GM23248 (cell line): ENCODE measurements at regions not wholly inside any gene's neighbourhood (a gene's known extent, or its start where the extent isn't known, plus 50 kb on each side); places are given as distances from the start of the nearest gene placed in this dataset.
"Not testable (repeated sequence)": the region's sequence is repeated elsewhere in the genome, so short reads cannot be mapped to it uniquely, and the experiment has no call there.

Experiments
- DNase-seq: peaks from one replicate; pipeline ENCODE4 v3.0.0-alpha.2; 2015
- H2AFZ ChIP-seq: fragments of 200-600 bp; sonication (generic); 2 replicates; pipeline ENCODE4 v1.6.1; 2016; ENCODE audit warnings: antibody characterized with exemption
- H3F3A ChIP-seq: fragments of 200-600 bp; sonication (generic); 2 replicates; pipeline ENCODE4 v1.6.1; 2016; ENCODE audit warnings: mild to moderate bottlenecking, antibody characterized with exemption, mixed run types; ENCODE audit not compliant: insufficient read depth
- H3K27ac ChIP-seq: fragments of 200-600 bp; sonication (generic); 2 replicates; pipeline ENCODE4 v1.5.1; 2016; ENCODE audit warnings: mild to moderate bottlenecking
- H3K27me3 ChIP-seq: fragments of 200-600 bp; sonication (generic); replicated peaks from 2 replicates; pipeline ENCODE4 v1.6.1; 2016; ENCODE audit warnings: mild to moderate bottlenecking; ENCODE audit not compliant: insufficient read depth
- H3K36me3 ChIP-seq: fragments of 200-600 bp; sonication (generic); 2 replicates; pipeline ENCODE4 v1.6.1; 2016; ENCODE audit warnings: low read depth, mild to moderate bottlenecking
- H3K4me1 ChIP-seq: fragments of 200-600 bp; sonication (generic); 2 replicates; pipeline ENCODE4 v1.6.1; 2016; ENCODE audit warnings: mild to moderate bottlenecking; ENCODE audit not compliant: insufficient read depth
- H3K4me2 ChIP-seq: fragments of 200-600 bp; sonication (generic); one replicate; pipeline ENCODE4 v1.6.1; 2016; ENCODE audit warnings: mild to moderate bottlenecking; ENCODE audit not compliant: unreplicated experiment
- H3K4me3 ChIP-seq: fragments of 200-600 bp; sonication (generic); 2 replicates; pipeline ENCODE4 v1.5.1; 2016; ENCODE audit warnings: mild to moderate bottlenecking
- H3K79me2 ChIP-seq: fragments of 200-600 bp; sonication (generic); 2 replicates; pipeline ENCODE4 v1.6.1; 2016; ENCODE audit warnings: mild to moderate bottlenecking; ENCODE audit not compliant: insufficient read depth
- H3K9ac ChIP-seq: fragments of 200-600 bp; sonication (generic); 2 replicates; pipeline ENCODE4 v1.6.1; 2016; ENCODE audit warnings: mild to moderate bottlenecking
- H3K9me2 ChIP-seq: fragments of 200-600 bp; sonication (generic); 2 replicates; pipeline ENCODE4 v1.6.1; 2016; ENCODE audit warnings: mixed run types, mild to moderate bottlenecking, moderate library complexity; ENCODE audit not compliant: insufficient read depth
- H3K9me3 ChIP-seq: fragments of 200-600 bp; sonication (generic); one replicate; pipeline ENCODE4 v1.6.1; 2017; ENCODE audit warnings: low read depth
- H4K20me1 ChIP-seq: fragments of 200-600 bp; sonication (generic); 2 replicates; pipeline ENCODE4 v1.6.0; 2016; ENCODE audit not compliant: insufficient read depth
- EZH2 ChIP-seq: fragments of 200-600 bp; sonication (generic); IDR thresholded peaks from 2 replicates; pipeline ENCODE4 v1.6.1; 2018; ENCODE audit warnings: antibody characterized with exemption, mild to moderate bottlenecking; ENCODE audit not compliant: insufficient read depth, poor library complexity, severe bottlenecking
- EZH2phosphoT487 ChIP-seq: fragments of 200-600 bp; sonication (generic); IDR thresholded peaks from 2 replicates; pipeline ENCODE4 v1.6.1; 2018; ENCODE audit warnings: antibody characterized with exemption, moderate library complexity, mild to moderate bottlenecking, low read depth; ENCODE audit not compliant: insufficient read depth
- WGBS, 2 experiments: methylation state at CpG; one replicate each; pipeline ENCODE4 v1.1.6; 2015 to 2017; ENCODE audit warnings: low lambda C conversion rate in 2 of 2, low coverage in 1 of 2; ENCODE audit errors: missing lambda C conversion rate in 2 of 2; 5-methylcytosine and 5-hydroxymethylcytosine counted together
- in situ Hi-C: fragments of 300-500 bp; cut with MboI; formaldehyde crosslinking; loops from 2 replicates; pipeline ENCODE4 v1.15.0; 2020

DNA sequence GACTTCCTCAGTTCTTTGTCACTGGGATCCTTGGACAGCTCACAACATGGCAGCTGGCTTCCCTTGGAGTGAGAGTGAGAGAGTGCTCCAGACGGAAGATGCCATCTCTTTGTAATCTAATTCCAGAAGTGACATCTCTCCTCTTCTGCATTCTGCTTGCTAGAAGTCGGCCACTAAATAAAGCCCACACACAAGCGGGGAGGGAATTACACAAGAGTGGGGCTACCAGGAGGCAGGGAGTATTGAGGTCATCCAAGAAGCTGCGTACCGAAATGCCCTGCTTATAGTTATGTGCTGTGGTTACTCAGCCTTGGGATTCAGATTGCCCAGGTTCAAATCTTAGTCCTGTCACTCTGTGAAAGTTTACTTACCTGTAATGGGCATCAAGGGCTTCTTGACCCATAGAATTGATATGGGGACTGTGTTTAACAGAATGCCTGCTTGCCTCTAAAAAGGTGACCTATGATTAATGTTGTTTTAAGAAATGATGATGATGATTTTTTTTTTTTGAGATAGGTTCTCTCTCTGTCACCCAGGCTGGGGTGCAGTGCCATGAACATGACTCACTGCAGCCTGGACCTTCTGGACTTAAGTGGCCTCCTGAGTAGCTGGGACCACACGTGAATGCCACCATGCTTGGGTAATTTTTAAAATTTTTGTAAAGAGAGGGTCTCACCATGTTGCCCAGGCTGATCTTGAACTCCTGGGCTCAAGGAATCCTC, 120.9 kb upstream of the HS3ST2 start:
- H3K4me2 ChIP-seq, result no peak overlapping the region
- peaks cover 41% of the 10 kb centered on the region for H3F3A ChIP-seq
- H2AFZ ChIP-seq, result no peak overlapping the region
- no peaks in the 10 kb centered on the region for H3K9me3 ChIP-seq
- 43 to 46% methylated on average over 6 of the region's 6 CpGs for WGBS, 2 experiments
- no peaks in the 10 kb centered on the region for H3K9me2 ChIP-seq
- TF ChIP-seq EZH2, result no peak
- no peak for TF ChIP-seq EZH2phosphoT487
- no peak overlapping the region for H3K27ac ChIP-seq
- no peaks in the 10 kb centered on the region for H3K79me2 ChIP-seq
- H3K36me3 ChIP-seq, result no peaks in the 10 kb centered on the region
- in situ Hi-C loops, result no loop called here
- no peaks in the 10 kb centered on the region for H3K27me3 ChIP-seq
- DNase-seq, result peak; percentile 64
- no peaks in the 10 kb centered on the region for H4K20me1 ChIP-seq
- no peak overlapping the region for H3K4me3 ChIP-seq
- H3K9ac ChIP-seq, result no peak overlapping the region
- peaks cover 36% of the 10 kb centered on the region for H3K4me1 ChIP-seq

- no peaks in the 10 kb centered on the region for H3K36me3 ChIP-seq
- no peaks in the 10 kb centered on the region for H3K27me3 ChIP-seq
- peaks cover 36% of the 10 kb centered on the region for H3K4me1 ChIP-seq
- in situ Hi-C loops, result no loop called here
- no peak overlapping the region for H2AFZ ChIP-seq
- TF ChIP-seq EZH2phosphoT487, result no peak
- TF ChIP-seq EZH2, result no peak
- no peaks in the 10 kb centered on the region for H4K20me1 ChIP-seq
- H3K4me2 ChIP-seq, result no peak overlapping the region
- DNase-seq, result peak; percentile 44
- peaks cover 41% of the 10 kb centered on the region for H3F3A ChIP-seq
- no peaks in the 10 kb centered on the region for H3K9me3 ChIP-seq
- H3K9ac ChIP-seq, result no peak overlapping the region
- no peak overlapping the region for H3K4me3 ChIP-seq
- no peak overlapping the region for H3K27ac ChIP-seq
- H3K79me2 ChIP-seq, result no peaks in the 10 kb centered on the region
- no peaks in the 10 kb centered on the region for H3K9me2 ChIP-seq
- WGBS, 2 experiments, result 75 to 76% methylated on average over 8 of the region's 8 CpGs
These were observed 120.2 kb upstream of the HS3ST2 start for GRCh38 chr16:22693638-22694340.

DNA sequence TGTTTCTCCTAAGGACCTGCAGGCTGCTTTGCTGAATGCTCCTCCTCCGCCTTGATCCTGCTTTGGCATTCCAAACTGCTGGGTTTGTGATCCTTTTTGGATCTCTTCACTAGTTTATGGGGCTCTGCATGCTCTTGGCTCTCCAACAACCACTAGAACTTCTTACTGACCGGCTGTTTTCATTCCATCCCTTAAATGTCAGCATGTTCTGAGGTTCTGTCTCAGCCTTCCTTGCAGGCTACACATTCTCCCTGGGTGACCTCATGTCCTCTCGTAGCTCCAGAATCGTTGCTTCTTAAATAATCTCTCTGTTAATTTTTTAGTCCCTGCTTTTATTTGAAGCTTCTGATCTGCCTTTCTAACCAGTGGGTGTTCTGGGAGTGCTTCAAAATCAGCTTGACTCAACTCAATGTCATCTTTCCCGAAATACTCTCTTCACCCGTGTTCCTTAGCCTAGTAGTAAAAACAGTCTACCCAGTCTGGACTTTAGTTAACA, 119.0 kb upstream of the HS3ST2 start:
- no peaks in the 10 kb centered on the region for H3K27me3 ChIP-seq
- no peaks in the 10 kb centered on the region for H3K79me2 ChIP-seq
- peak overlapping the region; percentile 63 for H3K27ac ChIP-seq
- peaks cover 36% of the 10 kb centered on the region for H3K4me1 ChIP-seq
- H4K20me1 ChIP-seq, result no peaks in the 10 kb centered on the region
- peak; percentile 99 for DNase-seq
- in situ Hi-C loops, result loop anchor here (5.0 kb wide), 1 partner anchor 1113 kb away; no protein-coding TSS in a partner anchor
- H3K4me3 ChIP-seq, result peak overlapping the region; percentile 53
- H3K36me3 ChIP-seq, result no peaks in the 10 kb centered on the region
- no peak for TF ChIP-seq EZH2phosphoT487
- no peak for TF ChIP-seq EZH2
- H3F3A ChIP-seq, result peaks cover 41% of the 10 kb centered on the region
- no peaks in the 10 kb centered on the region for H3K9me2 ChIP-seq
- WGBS, 2 experiments, result 2% methylated on average over 6 of the region's 6 CpGs
- H3K4me2 ChIP-seq, result peak overlapping the region; percentile 54
- H3K9ac ChIP-seq, result peak overlapping the region; percentile 42
- H2AFZ ChIP-seq, result peak overlapping the region; percentile 59
- no peaks in the 10 kb centered on the region for H3K9me3 ChIP-seq

DNA sequence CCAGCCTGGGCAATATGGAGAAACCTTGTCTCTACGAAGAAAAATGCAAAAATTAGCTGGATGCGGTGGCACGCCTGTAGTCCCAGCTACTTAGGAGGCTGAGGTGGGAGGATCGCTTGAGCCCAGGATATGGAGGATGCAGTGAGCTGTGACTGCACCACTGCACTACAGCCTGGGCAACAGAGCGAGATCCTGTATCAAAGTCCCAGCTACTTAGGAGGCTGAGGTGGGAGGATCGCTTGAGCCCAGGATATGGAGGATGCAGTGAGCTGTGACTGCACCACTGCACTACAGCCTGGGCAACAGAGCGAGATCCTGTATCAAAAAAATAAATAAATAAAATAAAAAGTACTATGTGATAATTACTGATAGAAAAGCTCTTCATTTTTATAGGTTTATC, 118.2 kb upstream of the HS3ST2 start:
- not testable (repeated sequence) for DNase-seq, H3K27me3 ChIP-seq, H3K79me2 ChIP-seq, H2AFZ ChIP-seq, H3K9me3 ChIP-seq, H4K20me1 ChIP-seq, H3K9me2 ChIP-seq, H3K36me3 ChIP-seq
- in situ Hi-C loops, result loop anchor here (5.0 kb wide), 1 partner anchor 1113 kb away; no protein-coding TSS in a partner anchor
- H3K4me2 ChIP-seq, result peak overlapping the region; percentile 54
- WGBS, 2 experiments, result 94 to 98% methylated on average over 7 of the region's 7 CpGs
- peaks cover 41% of the 10 kb centered on the region for H3F3A ChIP-seq
- H3K4me3 ChIP-seq, result peak overlapping the region; percentile 53; the same call in 1 of the 2 replicates
- peak overlapping the region; percentile 63 for H3K27ac ChIP-seq
- H3K9ac ChIP-seq, result peak overlapping the region; percentile 42; the same call in 1 of the 2 replicates
- H3K4me1 ChIP-seq, result peaks cover 36% of the 10 kb centered on the region
